Heart left ventricle (tissue), 13 donors: ENCODE measurements at regions not wholly inside any gene's neighbourhood (a gene's known extent, or its start where the extent isn't known, plus 50 kb on each side); places are given as distances from the start of the nearest gene placed in this dataset.

Experiments used
- CTCF ChIP-seq, 12 donors: fragments of 200-600 bp; sonication (generic) in 4 of 12; IDR thresholded peaks; one replicate each; pipeline versions ENCODE4 v1.5.0 to v1.8.0; 2018 to 2022; ENCODE audit warnings: antibody characterized with exemption in 12 of 12, mild to moderate bottlenecking in 5 of 12
- POLR2A ChIP-seq, 2 donors: fragments of 450-650 bp; IDR thresholded peaks; one replicate each; pipeline ENCODE4 v1.6.1; 2017; ENCODE audit warnings: antibody characterized with exemption in 2 of 2, mild to moderate bottlenecking in 2 of 2, moderate library complexity in 2 of 2
- donor health status: ischemic (EF 13 %, LVEDD 7.1; RV severe dilation, severe dysfunction).
- donor health status: DM: no; HTN: yes; CAD: no.
- donor health status: DM: no; HTN: no; CAD: no.
- donor health status: ischemic (EF 25% LVEDD 6.9; RV normal size, moderate dysfunction).
- donor health status: ischemic (EF 25% LVEDD 5.7; RV mildly dilated, moderate dysfunction).
- donor health status: ischemic (EF 35%, LVEDD 5.7; RV mildly dilated, moderate dysfunction).
- donor health status: nonischemic (EF 11% LVEDD 7.7; RV severe dilation, severe dysfunction).
- donor health status: DM: yes; HTN: yes; CAD: no.
- donor health status: PGD.
- donor health status: ischemic (EF 29% LVEDD 5.4; RV normal size, mild dysfunction).
- donor health status: nonischemic (EF 23%, LVEDD 6.1; RV moderate dilation, normal function).

- TF ChIP-seq CTCF (IDR thresholded peaks at IDR 0.05) = no peak
- TF ChIP-seq POLR2A (IDR thresholded peaks at IDR 0.05) = no peak
Observed at GRCh38 chr5:68405026-68405684, 189.6 kb downstream of the PIK3R1 start.
